Lung (tissue), 11 donors: ENCODE measurements at regions not wholly inside any gene's neighbourhood (a gene's known extent, or its start where the extent isn't known, plus 50 kb on each side); places are given as distances from the start of the nearest gene placed in this dataset.
A peak's percentile ranks its signal among the peaks of the same experiment; 100 is the strongest.

Experiments
- ATAC-seq: fragments of 200-7000 bp; cut with Tn5 transposase; one replicate; pipeline ENCODE4 v1.9.1; 2020; ENCODE audit warnings: moderate number of reproducible peaks; ENCODE audit not compliant: insufficient read depth, low FRiP score
- DNase-seq, 3 donors: peaks; one replicate each; pipeline ENCODE4 v3.0.0-alpha.2; 2013 to 2017
- H3K27ac ChIP-seq, 2 donors: one replicate each; pipeline ENCODE4 v1.5.1; 2013; ENCODE audit warnings: mild to moderate bottlenecking in 2 of 2, moderate library complexity in 2 of 2, control low read depth in 1 of 2, inconsistent platforms in 1 of 2, low read depth in 1 of 2, low read length in 1 of 2
- H3K27me3 ChIP-seq, 3 donors: one replicate each; pipeline ENCODE4 v1.5.1; 2013; ENCODE audit warnings: low read length in 2 of 3; ENCODE audit not compliant: control insufficient read depth in 3 of 3, insufficient read depth in 3 of 3
- H3K36me3 ChIP-seq, 4 donors: one replicate each; pipeline ENCODE4 v1.5.1; 2013; ENCODE audit warnings: low read length in 4 of 4, mild to moderate bottlenecking in 1 of 4, moderate library complexity in 1 of 4; ENCODE audit not compliant: control insufficient read depth in 4 of 4, insufficient read depth in 4 of 4
- H3K4me1 ChIP-seq, 5 donors: one replicate each; pipeline ENCODE4 v1.5.1; 2013; ENCODE audit warnings: low read length in 5 of 5, mild to moderate bottlenecking in 2 of 5, moderate library complexity in 1 of 5; ENCODE audit not compliant: control insufficient read depth in 5 of 5, insufficient read depth in 5 of 5
- H3K4me3 ChIP-seq: one replicate; pipeline ENCODE4 v1.5.1; 2013; ENCODE audit warnings: mild to moderate bottlenecking, control low read depth, moderate library complexity
- H3K9ac ChIP-seq, 2 donors: one replicate each; pipeline ENCODE4 v1.5.1; 2013; ENCODE audit warnings: low read length in 2 of 2, control low read depth in 1 of 2; ENCODE audit not compliant: insufficient read depth in 1 of 2
- H3K9me3 ChIP-seq, 4 donors: one replicate each; pipeline ENCODE4 v1.5.1; 2013; ENCODE audit warnings: low read length in 3 of 4, mild to moderate bottlenecking in 1 of 4, moderate library complexity in 1 of 4; ENCODE audit not compliant: control insufficient read depth in 4 of 4, insufficient read depth in 3 of 4
- CTCF ChIP-seq: IDR thresholded peaks from 2 replicates; pipeline ENCODE4 v1.5.1; 2012; ENCODE audit warnings: mild to moderate bottlenecking; ENCODE audit errors: control extremely low read depth, extremely low read depth
- WGBS, 2 donors: extraction: QIAGEN DNeasy Blood & Tissue Kit; methylation state at CpG; one replicate each; pipeline ENCODE4 v1.1.7; 2013; 5-methylcytosine and 5-hydroxymethylcytosine counted together
- donor health status: control.
- donor health status: control.
- donor health status: Bipolar disorder and iron deficiency.
- donor health status: healthy.
- donor health status: DM: yes; HTN: yes; CAD: no.

- ATAC-seq = no peak
- H3K9ac ChIP-seq = no peak overlapping the region
- no peak overlapping the region for H3K4me3 ChIP-seq
- no peak overlapping the region for H3K27ac ChIP-seq
- H3K4me1 ChIP-seq = peaks cover 0 to 6% (median 0%) of the 10 kb centered on the region in 5 donors
- no peaks in the 10 kb centered on the region for H3K36me3 ChIP-seq
- no peak for TF ChIP-seq CTCF
- no peaks in the 10 kb centered on the region for H3K9me3 ChIP-seq
- no peaks in the 10 kb centered on the region for H3K27me3 ChIP-seq
- 73 to 77% methylated on average over 3 of the region's 3 CpGs for WGBS, 2 donors
- peak in 1 of 3 donors; percentile 39 for DNase-seq
Measured at GRCh38 chr5:58239731-58240130, 220.2 kb downstream of the PLK2 start.

DNA sequence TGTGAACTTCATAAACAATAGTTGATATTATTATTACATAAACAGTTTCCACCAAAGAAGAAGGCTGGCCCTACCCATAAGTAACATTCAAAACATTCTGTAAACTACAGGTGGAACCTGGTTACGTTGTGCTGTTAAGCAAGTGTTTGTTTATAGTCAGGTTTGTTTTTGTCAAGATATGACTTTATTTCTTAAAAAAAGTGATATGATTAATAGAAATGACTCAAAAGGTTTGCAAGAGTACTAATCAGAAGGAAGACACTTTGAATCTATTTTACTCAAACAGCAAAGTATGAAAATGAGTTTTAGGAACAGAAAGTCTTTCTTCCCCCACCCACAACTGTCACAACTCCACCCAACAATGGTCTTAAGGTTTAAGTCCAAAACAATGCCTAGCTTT lies 220.8 kb downstream of the PLK2 start:
- 56 to 63% methylated on average over 1 of the region's 1 CpG for WGBS, 2 donors

GRCh38 chr5:58236498-58236897 lies 223.4 kb downstream of the PLK2 start:
- no peaks in the 10 kb centered on the region for H3K9me3 ChIP-seq
- no peaks in the 10 kb centered on the region for H3K36me3 ChIP-seq
- TF ChIP-seq CTCF = no peak
- no peak overlapping the region for H3K27ac ChIP-seq
- no peak overlapping the region for H3K9ac ChIP-seq
- DNase-seq (no peak), ATAC-seq (no peak)
- no peaks in the 10 kb centered on the region for H3K27me3 ChIP-seq
- H3K4me1 ChIP-seq = peaks cover 0 to 6% (median 0%) of the 10 kb centered on the region in 5 donors
- 95 to 97% methylated on average over 3 of the region's 3 CpGs for WGBS, 2 donors
- no peak overlapping the region for H3K4me3 ChIP-seq

More for the DNA sequence above, 220.8 kb downstream of the PLK2 start:
- DNase-seq (no peak), ATAC-seq (no peak)
- TF ChIP-seq CTCF = no peak
- Histone ChIP-seq H3K4me1 (peaks cover 0 to 6% (median 0%) of the 10 kb centered on the region in 5 donors), H3K4me3 (no peak overlapping the region), H3K9ac (no peak overlapping the region), H3K27me3 (no peaks in the 10 kb centered on the region), H3K27ac (no peak overlapping the region), H3K9me3 (no peaks in the 10 kb centered on the region), H3K36me3 (no peaks in the 10 kb centered on the region)

GRCh38 chr5:58235299-58235698 lies 224.6 kb downstream of the PLK2 start:
- no peak overlapping the region for H3K27ac ChIP-seq
- H3K9me3 ChIP-seq = no peaks in the 10 kb centered on the region
- 7 to 11% methylated on average over 3 of the region's 3 CpGs for WGBS, 2 donors
- H3K36me3 ChIP-seq = no peaks in the 10 kb centered on the region
- no peak overlapping the region for H3K4me3 ChIP-seq
- DNase-seq (peak in 2 of 3 donors; percentile 56 to 72), ATAC-seq (peak; percentile 81)
- H3K9ac ChIP-seq = no peak overlapping the region
- no peak for TF ChIP-seq CTCF
- no peaks in the 10 kb centered on the region for H3K27me3 ChIP-seq
- peaks cover 0 to 6% (median 0%) of the 10 kb centered on the region in 5 donors for H3K4me1 ChIP-seq
